H1 (cell line): ENCODE measurements at regions not wholly inside any gene's neighbourhood (a gene's known extent, or its start where the extent isn't known, plus 50 kb on each side); places are given as distances from the start of the nearest gene placed in this dataset.

Source experiments
- CTCF ChIA-PET: fragments of 300-600 bp; sonication (Branson Sonifier 250); formaldehyde crosslinking; loops from one replicate; lab custom pipeline; 2021; ENCODE audit not compliant: partially characterized antibody; lab: Charles Lee
- POLR2A ChIA-PET: fragments of 300-600 bp; sonication (Branson Sonifier 250); formaldehyde crosslinking; loops from one replicate; lab custom pipeline; 2021; ENCODE audit warnings: inconsistent platforms; ENCODE audit not compliant: partially characterized antibody; lab: Charles Lee
- DNase-seq, 2 experiments: peaks; one replicate each; pipeline versions ENCODE4 v3.0.0 to v3.0.0-alpha.2; 2010 to 2022; ENCODE audit warnings: low spot score in 2 of 2, low read depth in 1 of 2, mixed read lengths in 1 of 2
- FAIRE-seq: peaks from 2 replicates; lab custom pipeline; 2011; peaks lifted over from hg19 to GRCh38; lab: Jason Lieb, UNC
- H2AFZ ChIP-seq: 2 replicates; pipeline ENCODE4 v1.8.1; 2012; ENCODE audit warnings: low read length, inconsistent platforms
- H2AK5ac ChIP-seq: 2 replicates; pipeline ENCODE4 v1.6.1; 2013; ENCODE audit warnings: low read depth, low read length
- H2BK120ac ChIP-seq: replicated peaks from 2 replicates; pipeline ENCODE3; 2013; ENCODE audit warnings: low read depth, low read length, inconsistent platforms
- H2BK12ac ChIP-seq: 2 replicates; pipeline ENCODE4 v1.6.1; 2013; ENCODE audit warnings: low read depth, low read length
- H2BK15ac ChIP-seq: 2 replicates; pipeline ENCODE4 v1.6.1; 2013; ENCODE audit warnings: low read length
- H2BK20ac ChIP-seq: 2 replicates; pipeline ENCODE4 v1.6.1; 2013; ENCODE audit warnings: low read length
- H2BK5ac ChIP-seq: 2 replicates; pipeline ENCODE4 v1.6.1; 2013; ENCODE audit warnings: low read depth, low read length
- H3K14ac ChIP-seq: 2 replicates; pipeline ENCODE4 v1.6.1; 2013; ENCODE audit warnings: inconsistent platforms; ENCODE audit not compliant: insufficient read length
- H3K18ac ChIP-seq: 2 replicates; pipeline ENCODE4 v1.6.1; 2013; ENCODE audit warnings: low read length; ENCODE audit errors: extremely low read depth
- H3K23ac ChIP-seq: 2 replicates; pipeline ENCODE4 v1.6.1; 2013; ENCODE audit warnings: inconsistent platforms; ENCODE audit not compliant: insufficient read length
- H3K23me2 ChIP-seq: 2 replicates; pipeline ENCODE4 v1.6.1; 2013; ENCODE audit warnings: low read depth, low read length
- H3K27ac ChIP-seq: 2 replicates; pipeline ENCODE4 v1.6.1; 2011; ENCODE audit warnings: low read depth, low read length, inconsistent platforms
- H3K27me3 ChIP-seq, 4 experiments: replicated peaks in 1 of 4; 1 replicate in 1 of 4; 2 replicates in 3 of 4; pipeline versions ENCODE4 v1.6.1 to v1.8.1; 2011 to 2013; ENCODE audit warnings: low read length in 3 of 4, mild to moderate bottlenecking in 3 of 4, inconsistent platforms in 2 of 4, mixed read lengths in 2 of 4, moderate library complexity in 1 of 4; ENCODE audit not compliant: control insufficient read depth in 3 of 4, insufficient read depth in 3 of 4; ENCODE audit errors: extremely low read depth in 1 of 4
- H3K36me3 ChIP-seq, 4 experiments: 2 replicates each; pipeline versions ENCODE4 v1.6.1 to v1.8.1; 2011 to 2013; ENCODE audit warnings: mild to moderate bottlenecking in 4 of 4, low read length in 3 of 4, moderate library complexity in 2 of 4, control low read depth in 1 of 4, inconsistent platforms in 1 of 4; ENCODE audit not compliant: insufficient read depth in 4 of 4, control insufficient read depth in 2 of 4
- H3K4ac ChIP-seq: replicated peaks from 2 replicates; pipeline ENCODE3; 2013; ENCODE audit warnings: low read length, low read depth, mixed read lengths, inconsistent platforms; ENCODE audit not compliant: insufficient read length
- H3K4me1 ChIP-seq, 4 experiments: replicated peaks in 1 of 4; 1 replicate in 1 of 4; 2 replicates in 3 of 4; pipeline versions ENCODE4 v1.6.1 to v1.8.1; 2011 to 2013; ENCODE audit warnings: low read length in 3 of 4, inconsistent platforms in 2 of 4, mixed read lengths in 1 of 4; ENCODE audit not compliant: insufficient read depth in 4 of 4, control insufficient read depth in 3 of 4
- H3K4me2 ChIP-seq, 2 experiments: 2 replicates each; pipeline versions ENCODE4 v1.6.1 to v1.8.1; 2011 to 2013; ENCODE audit warnings: low read depth in 2 of 2, low read length in 2 of 2, control low read depth in 1 of 2, inconsistent platforms in 1 of 2, mild to moderate bottlenecking in 1 of 2; ENCODE audit not compliant: insufficient read depth in 1 of 2
- H3K4me3 ChIP-seq, 4 experiments: fragments of 200-600, 300-600 bp in 1 of 4; sonication (generic), shearing (Covaris generic), sonication (Bioruptor Twin) in 1 of 4; 2 replicates each; pipeline versions ENCODE4 v1.5.1 to v1.8.1; 2011 to 2016; ENCODE audit warnings: low read length in 4 of 4, low read depth in 3 of 4, control low read depth in 2 of 4, inconsistent platforms in 2 of 4, mild to moderate bottlenecking in 2 of 4, mixed read lengths in 1 of 4, moderate library complexity in 1 of 4; ENCODE audit not compliant: insufficient read depth in 2 of 4; ENCODE audit errors: extremely low read depth in 1 of 4
- H3K56ac ChIP-seq: replicated peaks from 2 replicates; pipeline ENCODE3; 2013; ENCODE audit warnings: low read depth, mild to moderate bottlenecking, mixed read lengths, low read length, inconsistent platforms; ENCODE audit not compliant: insufficient read length
- H3K79me1 ChIP-seq: 2 replicates; pipeline ENCODE4 v1.6.1; 2013; ENCODE audit warnings: low read depth, low read length, control low read depth
- H3K79me2 ChIP-seq, 2 experiments: 2 replicates each; pipeline versions ENCODE4 v1.6.1 to v1.8.1; 2012 to 2013; ENCODE audit warnings: low read length in 2 of 2, mild to moderate bottlenecking in 2 of 2, inconsistent platforms in 1 of 2; ENCODE audit not compliant: insufficient read depth in 2 of 2, control insufficient read depth in 1 of 2
- H3K9ac ChIP-seq, 4 experiments: replicated peaks in 1 of 4; 1 replicate in 1 of 4; 2 replicates in 3 of 4; pipeline versions ENCODE4 v1.6.1 to v1.8.1; 2011 to 2013; ENCODE audit warnings: low read depth in 3 of 4, low read length in 3 of 4, control low read depth in 2 of 4, mild to moderate bottlenecking in 2 of 4, moderate library complexity in 2 of 4, inconsistent platforms in 1 of 4; ENCODE audit errors: extremely low read depth in 1 of 4
- H3K9me3 ChIP-seq, 2 experiments: 2 replicates each; pipeline versions ENCODE4 v1.6.1 to v1.8.1; 2012 to 2013; ENCODE audit warnings: mild to moderate bottlenecking in 2 of 2, moderate library complexity in 2 of 2, control low read depth in 1 of 2, inconsistent platforms in 1 of 2, low read depth in 1 of 2, low read length in 1 of 2, mixed read lengths in 1 of 2; ENCODE audit not compliant: insufficient read depth in 2 of 2
- H4K20me1 ChIP-seq, 2 experiments: replicated peaks in 1 of 2; 2 replicates each; pipeline versions ENCODE3 to v1.8.1; 2011 to 2013; ENCODE audit warnings: inconsistent platforms in 2 of 2, low read length in 2 of 2, mild to moderate bottlenecking in 1 of 2; ENCODE audit not compliant: insufficient read depth in 2 of 2, control insufficient read depth in 1 of 2
- H4K5ac ChIP-seq: 2 replicates; pipeline ENCODE4 v1.6.1; 2013; ENCODE audit warnings: low read length, low read depth, mixed read lengths, inconsistent platforms; ENCODE audit not compliant: insufficient read length
- H4K8ac ChIP-seq: 2 replicates; pipeline ENCODE4 v1.8.0; 2013; ENCODE audit warnings: mild to moderate bottlenecking, moderate library complexity, low read length, inconsistent platforms; ENCODE audit not compliant: insufficient read depth; ENCODE audit errors: extremely low read depth
- H4K91ac ChIP-seq: replicated peaks from 2 replicates; pipeline ENCODE3; 2013; ENCODE audit warnings: low read length, mixed read lengths, inconsistent platforms; ENCODE audit not compliant: insufficient read length
- CHD2 ChIP-seq: IDR thresholded peaks from 2 replicates; pipeline ENCODE4 v1.6.1; 2012; ENCODE audit warnings: low read length, improper control_type of control experiment
- HDAC2 ChIP-seq, 2 experiments: fragments of 300-600 bp in 1 of 2; sonication (generic) in 1 of 2; IDR thresholded peaks; 2 replicates each; pipeline ENCODE4 v1.6.1; 2011 to 2012; ENCODE audit warnings: low read depth in 2 of 2, low read length in 2 of 2, mild to moderate bottlenecking in 2 of 2, moderate library complexity in 2 of 2, borderline replicate concordance in 1 of 2, inconsistent platforms in 1 of 2
- JUND ChIP-seq: IDR thresholded peaks from 2 replicates; pipeline ENCODE4 v1.6.1; 2011; ENCODE audit warnings: mild to moderate bottlenecking, improper control_type of control experiment, low read length
- KDM5A ChIP-seq: fragments of 200-600 bp; IDR thresholded peaks from 2 replicates; pipeline ENCODE4 v1.7.1; 2012; ENCODE audit warnings: mild to moderate bottlenecking, low read length, inconsistent platforms, mixed read lengths
- POLR2A ChIP-seq, 2 experiments: IDR thresholded peaks; 1 replicate in 1 of 2; 2 replicates in 1 of 2; pipeline ENCODE4 v1.6.1; 2011; ENCODE audit warnings: low read depth in 2 of 2, low read length in 2 of 2, mild to moderate bottlenecking in 2 of 2; ENCODE audit errors: control extremely low read depth in 1 of 2
- TAF7 ChIP-seq: optimal IDR thresholded peaks from 2 replicates; pipeline ENCODE3; 2011; ENCODE audit warnings: low read depth, mild to moderate bottlenecking, inconsistent platforms, low read length, moderate library complexity, borderline replicate concordance
- WGBS, 2 experiments: shearing (Covaris generic) in 1 of 2; methylation state at CpG; one replicate each; pipeline versions ENCODE4 v1.1.6 to v1.1.7; 2013 to 2015; ENCODE audit warnings: low lambda C conversion rate in 2 of 2, mixed read lengths in 2 of 2, inconsistent platforms in 1 of 2, low coverage in 1 of 2, missing lambda C conversion rate in 1 of 2; ENCODE audit not compliant: insufficient replicate concordance in 2 of 2, insufficient coverage in 1 of 2, insufficient read length in 1 of 2; ENCODE audit errors: extremely low coverage in 1 of 2, missing lambda C conversion rate in 1 of 2; 5-methylcytosine and 5-hydroxymethylcytosine counted together

DNA sequence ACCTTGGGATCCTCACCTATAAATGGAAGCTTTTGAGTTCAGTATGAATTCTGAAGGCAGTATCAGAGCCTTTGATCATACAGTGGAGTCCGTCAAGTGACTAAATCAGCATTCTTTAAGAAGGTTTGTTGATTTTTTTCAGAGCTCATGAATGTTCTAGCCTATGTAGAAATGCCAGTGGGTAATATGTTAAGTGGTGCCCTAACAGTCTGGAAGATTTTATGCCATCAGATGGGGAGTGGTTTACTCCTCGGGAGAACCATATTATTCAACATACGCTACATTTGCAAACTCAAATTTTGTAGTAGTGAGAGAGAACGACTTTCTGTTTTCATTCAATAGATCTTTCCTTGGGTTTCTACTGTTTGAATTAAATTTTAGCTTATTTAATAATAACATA lies 225.0 kb upstream of the ACVR2A start:
- no peaks in the 10 kb centered on the region for H4K20me1 ChIP-seq
- POLR2A ChIA-PET: interaction anchor here (0.5 kb wide), 1 partner anchor 1260 kb away, joined by 5 read pairs; no protein-coding TSS in a partner anchor
- H3K18ac ChIP-seq: no peak overlapping the region
- H4K8ac ChIP-seq: no peak overlapping the region
- H3K4ac ChIP-seq: no peak overlapping the region
- H2BK12ac ChIP-seq: no peak overlapping the region
- FAIRE-seq: no peak
- H3K27ac ChIP-seq: no peak overlapping the region
- H3K9me3 ChIP-seq: no peaks in the 10 kb centered on the region
- H3K4me3 ChIP-seq: no peak overlapping the region
- no peak overlapping the region for H2BK15ac ChIP-seq
- no peak overlapping the region for H4K91ac ChIP-seq
- H3K36me3 ChIP-seq: no peaks in the 10 kb centered on the region
- no peak overlapping the region for H2AFZ ChIP-seq
- no peak overlapping the region for H2AK5ac ChIP-seq
- H3K79me1 ChIP-seq: no peaks in the 10 kb centered on the region
- no peaks in the 10 kb centered on the region for H3K79me2 ChIP-seq
- no peak overlapping the region for H3K9ac ChIP-seq
- no peak for DNase-seq
- H3K14ac ChIP-seq: no peak overlapping the region
- H2BK20ac ChIP-seq: no peak overlapping the region
- H3K4me2 ChIP-seq: no peak overlapping the region
- H3K23me2 ChIP-seq: no peaks in the 10 kb centered on the region
- no peak overlapping the region for H3K56ac ChIP-seq
- H2BK5ac ChIP-seq: no peak overlapping the region
- 91% methylated on average over 4 of the region's 4 CpGs; no CpG with 5 or more reads in 1 of the 2 experiments for WGBS, 2 experiments
- no peak overlapping the region for H2BK120ac ChIP-seq
- no peak overlapping the region for H3K23ac ChIP-seq
- H3K4me1 ChIP-seq: peaks cover 0 to 3% (median 0%) of the 10 kb centered on the region in 4 experiments; a peak in 1 of 7 replicates
- H4K5ac ChIP-seq: no peak overlapping the region
- H3K27me3 ChIP-seq: no peaks in the 10 kb centered on the region
- CTCF ChIA-PET: interaction anchor here (1.1 kb wide), 1 partner anchor 10 kb away, joined by 4 read pairs; no protein-coding TSS in a partner anchor
- TF ChIP-seq HDAC2 (IDR thresholded peaks at IDR 0.05; ENCODE audit: borderline replicate concordance in 1 of 2, low read depth in 2 of 2, low read length in 2 of 2): no peak
- no peak for TF ChIP-seq POLR2A (IDR thresholded peaks at IDR 0.05; ENCODE audit: control extremely low read depth in 1 of 2, low read depth in 2 of 2, low read length in 2 of 2)
- no peak for TF ChIP-seq TAF7
- no peak for TF ChIP-seq JUND
- TF ChIP-seq KDM5A: no peak
- no peak for TF ChIP-seq CHD2
